ENCODE measurements at regions not wholly inside any gene's neighbourhood (a gene's known extent, or its start where the extent isn't known, plus 50 kb on each side); places are given as distances from the start of the nearest gene placed in this dataset.
A peak's percentile ranks its signal among the peaks of the same experiment; 100 is the strongest.

GRCh38 chr12:91628656-91629055, 446.0 kb upstream of the DCN start:
- DNase-seq (ENCODE audit: extremely low spot score, insufficient read length, low read depth): no peak
- no peak for FAIRE-seq

GRCh38 chr12:91627225-91627624, 444.6 kb upstream of the DCN start:
- FAIRE-seq (peak; percentile 5), DNase-seq (ENCODE audit: extremely low spot score, insufficient read length, low read depth) (no peak)

GRCh38 chr12:91622981-91623380, 440.4 kb upstream of the DCN start:
- DNase-seq (ENCODE audit: extremely low spot score, insufficient read length, low read depth): no peak
- no peak for FAIRE-seq

GRCh38 chr12:91622037-91622436, 439.4 kb upstream of the DCN start:
- FAIRE-seq (no peak), DNase-seq (ENCODE audit: extremely low spot score, insufficient read length, low read depth) (no peak)

- no peak for FAIRE-seq
- no peak for DNase-seq (ENCODE audit: extremely low spot score, insufficient read length, low read depth)
Observed at GRCh38 chr12:91620992-91621391, 438.4 kb upstream of the DCN start.

- FAIRE-seq: no peak
- DNase-seq (ENCODE audit: extremely low spot score, insufficient read length, low read depth): no peak
Observed at GRCh38 chr12:91620422-91620821, 437.8 kb upstream of the DCN start.

- FAIRE-seq (no peak), DNase-seq (ENCODE audit: extremely low spot score, insufficient read length, low read depth) (no peak)
Observed at GRCh38 chr12:91618281-91618680, 435.7 kb upstream of the DCN start.

- FAIRE-seq: no peak
Observed at GRCh38 chr12:91617818-91618217, 435.2 kb upstream of the DCN start.

GRCh38 chr12:91616416-91616815, 433.8 kb upstream of the DCN start:
- no peak for DNase-seq (ENCODE audit: extremely low spot score, insufficient read length, low read depth)
- FAIRE-seq: no peak

More at GRCh38 chr12:91617818-91618217, 435.2 kb upstream of the DCN start:
- no peak for DNase-seq (ENCODE audit: extremely low spot score, insufficient read length, low read depth)

GRCh38 chr12:91613223-91613779, 430.7 kb upstream of the DCN start:
- no peak for FAIRE-seq
- DNase-seq (ENCODE audit: extremely low spot score, insufficient read length, low read depth): no peak

- DNase-seq (ENCODE audit: extremely low spot score, insufficient read length, low read depth): no peak
- FAIRE-seq: no peak
Observed at GRCh38 chr12:91610561-91610960, 427.9 kb upstream of the DCN start.

GRCh38 chr12:91609283-91609682, 426.7 kb upstream of the DCN start:
- FAIRE-seq (no peak), DNase-seq (ENCODE audit: extremely low spot score, insufficient read length, low read depth) (no peak)

GRCh38 chr12:91608542-91608941, 425.9 kb upstream of the DCN start:
- DNase-seq (ENCODE audit: extremely low spot score, insufficient read length, low read depth): no peak
- FAIRE-seq: no peak

GRCh38 chr12:91606662-91607377, 424.2 kb upstream of the DCN start:
- FAIRE-seq (no peak), DNase-seq (ENCODE audit: extremely low spot score, insufficient read length, low read depth) (no peak)

GRCh38 chr12:91604897-91605296, 422.3 kb upstream of the DCN start:
- FAIRE-seq (no peak), DNase-seq (ENCODE audit: extremely low spot score, insufficient read length, low read depth) (no peak)

GRCh38 chr12:91603060-91603459, 420.4 kb upstream of the DCN start:
- DNase-seq (ENCODE audit: extremely low spot score, insufficient read length, low read depth): no peak
- no peak for FAIRE-seq

GRCh38 chr12:91601054-91601453, 418.4 kb upstream of the DCN start:
- DNase-seq (ENCODE audit: extremely low spot score, insufficient read length, low read depth) (no peak), FAIRE-seq (no peak)

- no peak for FAIRE-seq
- DNase-seq (ENCODE audit: extremely low spot score, insufficient read length, low read depth): no peak
Observed at GRCh38 chr12:91594715-91595114, 412.1 kb upstream of the DCN start.

GRCh38 chr12:91591639-91591987, 409.0 kb upstream of the DCN start:
- FAIRE-seq (no peak), DNase-seq (ENCODE audit: extremely low spot score, insufficient read length, low read depth) (no peak)

- DNase-seq (ENCODE audit: extremely low spot score, insufficient read length, low read depth) (no peak), FAIRE-seq (no peak)
Observed at GRCh38 chr12:91590966-91591638, 408.5 kb upstream of the DCN start.

- no peak for FAIRE-seq
- DNase-seq (ENCODE audit: extremely low spot score, insufficient read length, low read depth): no peak
Observed at GRCh38 chr12:91588874-91589454, 406.3 kb upstream of the DCN start.
